Neuronal stem cell (in vitro differentiated cells): ENCODE measurements at regions not wholly inside any gene's neighbourhood (a gene's known extent, or its start where the extent isn't known, plus 50 kb on each side); places are given as distances from the start of the nearest gene placed in this dataset.

Experiments used
- DNase-seq: peaks from one replicate; pipeline ENCODE4 v3.0.0-alpha.2; 2013; ENCODE audit warnings: low spot score
- H2AFZ ChIP-seq: one replicate; pipeline ENCODE4 v1.6.1; 2013; ENCODE audit warnings: mild to moderate bottlenecking, low read length, inconsistent platforms
- H2AK5ac ChIP-seq: 2 replicates; pipeline ENCODE4 v1.6.1; 2013; ENCODE audit warnings: low read depth, mild to moderate bottlenecking, inconsistent platforms, low read length, moderate library complexity, mixed read lengths
- H2BK120ac ChIP-seq: 2 replicates; pipeline ENCODE4 v1.6.1; 2013; ENCODE audit warnings: low read depth, mild to moderate bottlenecking, inconsistent platforms, low read length, moderate library complexity, mixed read lengths
- H2BK12ac ChIP-seq: one replicate; pipeline ENCODE4 v1.6.1; 2013; ENCODE audit warnings: low read length, inconsistent platforms
- H2BK15ac ChIP-seq: 2 replicates; pipeline ENCODE4 v1.6.1; 2013; ENCODE audit warnings: mild to moderate bottlenecking, low read length, inconsistent platforms, mixed read lengths
- H2BK5ac ChIP-seq: one replicate; pipeline ENCODE4 v1.6.1; 2013; ENCODE audit warnings: inconsistent platforms, mild to moderate bottlenecking, low read length, moderate library complexity
- H3K14ac ChIP-seq: one replicate; pipeline ENCODE4 v1.6.1; 2013; ENCODE audit warnings: low read length, inconsistent platforms
- H3K18ac ChIP-seq: 2 replicates; pipeline ENCODE4 v1.6.1; 2013; ENCODE audit warnings: low read length, inconsistent platforms
- H3K23ac ChIP-seq: 2 replicates; pipeline ENCODE4 v1.6.1; 2013; ENCODE audit warnings: low read depth, mild to moderate bottlenecking, mixed read lengths, low read length, inconsistent platforms; ENCODE audit not compliant: poor library complexity
- H3K27ac ChIP-seq: replicated peaks from 3 replicates; pipeline ENCODE4 v1.5.1; 2013; ENCODE audit warnings: low read length, inconsistent platforms
- H3K27me3 ChIP-seq, 3 experiments: 2 replicates each; pipeline ENCODE4 v1.6.1; 2013; ENCODE audit warnings: low read length in 3 of 3, mild to moderate bottlenecking in 2 of 3, inconsistent platforms in 1 of 3, low read depth in 1 of 3, mixed read lengths in 1 of 3, moderate library complexity in 1 of 3; ENCODE audit not compliant: control insufficient read depth in 3 of 3, insufficient read depth in 3 of 3
- H3K36me3 ChIP-seq, 2 donors: replicated peaks in 1 of 2; 2 replicates each; pipeline ENCODE4 v1.6.1; 2013; ENCODE audit warnings: low read length in 2 of 2; ENCODE audit not compliant: control insufficient read depth in 2 of 2, insufficient read depth in 2 of 2
- H3K4ac ChIP-seq: 2 replicates; pipeline ENCODE4 v1.6.1; 2013; ENCODE audit warnings: inconsistent platforms, mild to moderate bottlenecking, low read length, moderate library complexity
- H3K4me1 ChIP-seq, 2 donors: 1 replicate in 1 of 2; 2 replicates in 1 of 2; pipeline ENCODE4 v1.6.1; 2013; ENCODE audit warnings: low read length in 2 of 2, low read depth in 1 of 2; ENCODE audit not compliant: control insufficient read depth in 2 of 2, insufficient read depth in 1 of 2
- H3K4me2 ChIP-seq: one replicate; pipeline ENCODE4 v1.6.1; 2013; ENCODE audit warnings: mild to moderate bottlenecking, low read length, inconsistent platforms; ENCODE audit not compliant: insufficient read depth, poor library complexity, severe bottlenecking
- H3K4me3 ChIP-seq, 2 donors: 2 replicates each; pipeline ENCODE4 v1.5.1; 2013; ENCODE audit warnings: low read length in 2 of 2, mild to moderate bottlenecking in 2 of 2, inconsistent platforms in 1 of 2, moderate library complexity in 1 of 2
- H3K79me1 ChIP-seq: one replicate; pipeline ENCODE4 v1.6.1; 2013; ENCODE audit warnings: low read depth, mild to moderate bottlenecking, inconsistent platforms, low read length, moderate library complexity
- H3K9ac ChIP-seq: one replicate; pipeline ENCODE4 v1.6.1; 2013; ENCODE audit warnings: mild to moderate bottlenecking, low read depth, low read length, inconsistent platforms; ENCODE audit not compliant: poor library complexity
- H3K9me3 ChIP-seq, 2 donors: replicated peaks in 1 of 2; 2 replicates each; pipeline versions ENCODE3 to v1.6.1; 2013; ENCODE audit warnings: low read length in 2 of 2, mild to moderate bottlenecking in 2 of 2, inconsistent platforms in 1 of 2, low read depth in 1 of 2, mixed read lengths in 1 of 2, moderate library complexity in 1 of 2; ENCODE audit not compliant: control insufficient read depth in 2 of 2, insufficient read depth in 1 of 2
- H4K8ac ChIP-seq: one replicate; pipeline ENCODE4 v1.6.1; 2013; ENCODE audit warnings: low read depth, mild to moderate bottlenecking, inconsistent platforms, low read length, moderate library complexity
- H4K91ac ChIP-seq: one replicate; pipeline ENCODE4 v1.6.1; 2013; ENCODE audit warnings: low read length, low read depth, mild to moderate bottlenecking, inconsistent platforms; ENCODE audit not compliant: poor library complexity
- WGBS, 2 donors: extraction: QIAGEN DNeasy Blood & Tissue Kit; methylation state at CpG; one replicate each; pipeline ENCODE4 v1.1.7; 2013; ENCODE audit warnings: missing lambda C conversion rate in 2 of 2, mixed read lengths in 1 of 2; ENCODE audit not compliant: insufficient read length in 2 of 2, insufficient replicate concordance in 1 of 2; ENCODE audit errors: extremely low coverage in 2 of 2; 5-methylcytosine and 5-hydroxymethylcytosine counted together

GRCh38 chr20:19019734-19020364, 192.6 kb upstream of the SLC24A3 start:
- H3K4me2 ChIP-seq, result no peak overlapping the region
- H4K91ac ChIP-seq, result no peak overlapping the region
- no peak overlapping the region for H3K4me3 ChIP-seq
- H2AK5ac ChIP-seq, result no peak overlapping the region
- no peaks in the 10 kb centered on the region for H3K27me3 ChIP-seq
- no peak overlapping the region for H4K8ac ChIP-seq
- no CpG with 5 or more reads among the region's 5 CpGs for WGBS, 2 donors
- H3K4me1 ChIP-seq, result peaks cover 0 to 10% of the 10 kb centered on the region in 2 donors
- no peak overlapping the region for H2BK120ac ChIP-seq
- H2BK15ac ChIP-seq, result no peak overlapping the region
- no peak overlapping the region for H3K18ac ChIP-seq
- H2BK5ac ChIP-seq, result no peak overlapping the region
- no peaks in the 10 kb centered on the region for H3K79me1 ChIP-seq
- H3K4ac ChIP-seq, result no peak overlapping the region
- H3K9ac ChIP-seq, result no peak overlapping the region
- H3K23ac ChIP-seq, result no peak overlapping the region
- H3K14ac ChIP-seq, result no peak overlapping the region
- H3K36me3 ChIP-seq, result no peaks in the 10 kb centered on the region
- H3K27ac ChIP-seq, result no peak overlapping the region
- H3K9me3 ChIP-seq, result no peaks in the 10 kb centered on the region
- no peak for DNase-seq
- H2AFZ ChIP-seq, result no peak overlapping the region
- no peak overlapping the region for H2BK12ac ChIP-seq

- Histone ChIP-seq H3K23ac (no peak overlapping the region), H4K91ac (no peak overlapping the region), H3K27me3 (no peaks in the 10 kb centered on the region), H3K4me2 (no peak overlapping the region), H2BK120ac (no peak overlapping the region), H3K4me1 (no peaks in the 10 kb centered on the region), H3K14ac (no peak overlapping the region), H2BK12ac (no peak overlapping the region), H3K9me3 (no peaks in the 10 kb centered on the region), H2BK5ac (no peak overlapping the region), H3K79me1 (no peaks in the 10 kb centered on the region), H3K4me3 (no peak overlapping the region), H3K36me3 (no peaks in the 10 kb centered on the region), H3K4ac (no peak overlapping the region), H3K9ac (no peak overlapping the region), H2AFZ (no peak overlapping the region), H4K8ac (no peak overlapping the region), H3K27ac (no peak overlapping the region), H2AK5ac (no peak overlapping the region), H3K18ac (peak overlapping the region; percentile 29), H2BK15ac (no peak overlapping the region)
- DNase-seq, result no peak
- no CpG with 5 or more reads among the region's 7 CpGs for WGBS, 2 donors
These were observed 190.9 kb upstream of the SLC24A3 start for GRCh38 chr20:19021406-19022117.

GRCh38 chr20:19022118-19022575, 190.3 kb upstream of the SLC24A3 start:
- Histone ChIP-seq H3K79me1 (no peaks in the 10 kb centered on the region), H2BK12ac (no peak overlapping the region), H2BK15ac (no peak overlapping the region), H3K14ac (no peak overlapping the region), H2BK5ac (no peak overlapping the region), H3K4me2 (no peak overlapping the region), H2BK120ac (no peak overlapping the region), H3K9me3 (no peaks in the 10 kb centered on the region), H3K4me3 (no peak overlapping the region), H2AK5ac (no peak overlapping the region), H3K4me1 (no peaks in the 10 kb centered on the region), H4K91ac (no peak overlapping the region), H3K4ac (no peak overlapping the region), H3K23ac (no peak overlapping the region), H3K27me3 (no peaks in the 10 kb centered on the region), H3K9ac (no peak overlapping the region), H3K36me3 (no peaks in the 10 kb centered on the region), H2AFZ (no peak overlapping the region), H4K8ac (no peak overlapping the region), H3K18ac (peak overlapping the region; percentile 29), H3K27ac (no peak overlapping the region)
- DNase-seq, result no peak
- WGBS, 2 donors, result no CpG with 5 or more reads among the region's 8 CpGs

- H2BK5ac ChIP-seq, result no peak overlapping the region
- H3K4me2 ChIP-seq, result no peak overlapping the region
- no peak overlapping the region for H2BK15ac ChIP-seq
- H3K4ac ChIP-seq, result no peak overlapping the region
- no peak for DNase-seq
- H3K14ac ChIP-seq, result no peak overlapping the region
- no peak overlapping the region for H3K27ac ChIP-seq
- H3K18ac ChIP-seq, result no peak overlapping the region
- no peak overlapping the region for H3K9ac ChIP-seq
- H2BK120ac ChIP-seq, result no peak overlapping the region
- H4K8ac ChIP-seq, result no peak overlapping the region
- H2BK12ac ChIP-seq, result no peak overlapping the region
- H3K9me3 ChIP-seq, result no peaks in the 10 kb centered on the region
- H3K4me1 ChIP-seq, result no peaks in the 10 kb centered on the region
- H4K91ac ChIP-seq, result no peak overlapping the region
- H2AK5ac ChIP-seq, result no peak overlapping the region
- no peaks in the 10 kb centered on the region for H3K36me3 ChIP-seq
- no CpG with 5 or more reads among the region's 11 CpGs for WGBS, 2 donors
- H3K27me3 ChIP-seq, result no peaks in the 10 kb centered on the region
- no peaks in the 10 kb centered on the region for H3K79me1 ChIP-seq
- H3K23ac ChIP-seq, result no peak overlapping the region
- no peak overlapping the region for H2AFZ ChIP-seq
- no peak overlapping the region for H3K4me3 ChIP-seq
These were observed 189.5 kb upstream of the SLC24A3 start for GRCh38 chr20:19022791-19023448.
